Spleen (tissue), 11 donors: ENCODE measurements at regions not wholly inside any gene's neighbourhood (a gene's known extent, or its start where the extent isn't known, plus 50 kb on each side); places are given as distances from the start of the nearest gene placed in this dataset.

Experiments
- DNase-seq: peaks from one replicate; pipeline ENCODE4 v3.0.0-alpha.2; 2020
- H3K27ac ChIP-seq, 8 donors: fragments of 200-600 bp; sonication (generic) in 7 of 8; 1 replicate in 4 of 8; 2 replicates in 4 of 8; pipeline versions ENCODE4 v1.5.0 to v1.8.0; 2016 to 2021; ENCODE audit warnings: inconsistent platforms in 4 of 8, mild to moderate bottlenecking in 4 of 8, moderate library complexity in 1 of 8
- H3K27me3 ChIP-seq, 7 donors: fragments of 200-600 bp; sonication (generic) in 6 of 7; replicated peaks in 1 of 7; 1 replicate in 4 of 7; 2 replicates in 3 of 7; pipeline versions ENCODE4 v1.5.0 to v1.8.0; 2016 to 2021; ENCODE audit warnings: inconsistent platforms in 3 of 7, mild to moderate bottlenecking in 1 of 7
- H3K36me3 ChIP-seq, 6 donors: fragments of 200-600 bp; sonication (generic) in 5 of 6; 1 replicate in 4 of 6; 2 replicates in 2 of 6; pipeline versions ENCODE4 v1.5.0 to v1.8.0; 2016 to 2021; ENCODE audit warnings: inconsistent platforms in 2 of 6
- H3K4me1 ChIP-seq, 6 donors: fragments of 200-600 bp; sonication (generic) in 5 of 6; 1 replicate in 3 of 6; 2 replicates in 3 of 6; pipeline versions ENCODE4 v1.5.0 to v1.8.0; 2016 to 2021; ENCODE audit warnings: inconsistent platforms in 3 of 6
- H3K4me3 ChIP-seq, 8 donors: fragments of 200-600 bp; sonication (generic) in 7 of 8; 1 replicate in 4 of 8; 2 replicates in 4 of 8; pipeline versions ENCODE4 v1.5.0 to v1.8.0; 2016 to 2021; ENCODE audit warnings: inconsistent platforms in 4 of 8, mild to moderate bottlenecking in 4 of 8, moderate library complexity in 2 of 8
- H3K9me3 ChIP-seq, 8 donors: fragments of 200-600 bp; sonication (generic) in 7 of 8; 1 replicate in 4 of 8; 2 replicates in 4 of 8; pipeline versions ENCODE4 v1.5.0 to v1.8.0; 2016 to 2021; ENCODE audit warnings: inconsistent platforms in 4 of 8
- POLR2A ChIP-seq, 3 donors: fragments of 450-650 bp; IDR thresholded peaks; one replicate each; pipeline ENCODE4 v1.5.1; 2017; ENCODE audit warnings: antibody characterized with exemption in 3 of 3, mild to moderate bottlenecking in 1 of 3
- POLR2AphosphoS5 ChIP-seq, 3 donors: sonication (generic); formaldehyde crosslinking; IDR thresholded peaks; one replicate each; pipeline ENCODE4 v1.5.1; 2017; ENCODE audit warnings: antibody characterized with exemption in 3 of 3
- WGBS, 5 donors: extraction: QIAGEN DNeasy Blood & Tissue Kit in 3 of 5; methylation state at CpG; one replicate each; pipeline versions ENCODE4 v1.1.5 to v1.1.7; 2013 to 2018; 5-methylcytosine and 5-hydroxymethylcytosine counted together
- intact Hi-C: fragments of 100-400 bp; cut with DNase I; formaldehyde crosslinking; loops from one replicate; pipeline ENCODE4 v1.15.0; 2023; ENCODE audit warnings: low total_unique reads
- TF ChIP-seq, protein P1 (sequence below), 11 experiments: fragments of 200-600 bp in 7 of 11; fragments of 450-650 bp in 4 of 11; sonication (generic) in 4 of 11; IDR thresholded peaks in 8 of 11; conservative IDR thresholded peaks in 3 of 11; 1 replicate in 7 of 11; 2 replicates in 4 of 11; pipeline versions ENCODE4 v1.4.0 to v1.8.0; 2016 to 2021; ENCODE audit warnings: antibody characterized with exemption in 11 of 11, inconsistent platforms in 4 of 11, mild to moderate bottlenecking in 1 of 11
- donor health status: healthy with polysubstance abuse.
- donor health status: DM: no; HTN: no; CAD: no; lungs with moderate emphysema.
- donor health status: DM: no; HTN: no; CAD: no.
- donor health status: Bipolar disorder and iron deficiency.
- donor health status: healthy.
- donor health status: DM: no; HTN: no; CAD: no.
- donor health status: DM: yes; HTN: yes; CAD: no.

DNA sequence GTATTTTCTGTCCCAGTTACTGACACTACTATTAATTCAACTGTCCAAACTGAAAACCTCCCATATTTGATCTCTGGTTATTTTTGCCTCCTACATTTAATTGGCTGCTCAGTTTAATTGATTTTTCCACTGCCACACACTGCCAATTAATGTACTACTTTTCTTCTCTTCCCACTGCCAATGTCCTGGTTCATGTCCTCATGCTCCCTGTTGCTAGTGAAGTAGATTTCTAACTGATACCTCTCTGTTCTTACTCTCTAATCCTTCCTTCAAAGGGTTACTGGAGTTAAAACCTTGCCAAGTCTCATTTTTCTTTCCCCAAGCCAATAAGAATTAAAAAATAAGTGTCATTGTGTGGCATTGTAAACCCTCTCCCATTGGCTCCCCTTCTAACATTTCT is 440.6 kb upstream of the JAG1 start:
- H3K9me3 ChIP-seq, result no peaks in the 10 kb centered on the region
- H3K36me3 ChIP-seq, result no peaks in the 10 kb centered on the region
- peaks cover 0 to 10% (median 0%) of the 10 kb centered on the region in 6 donors for H3K4me1 ChIP-seq
- H3K27ac ChIP-seq, result peak overlapping the region in 5 of 8 donors; percentile 21 to 41 (median 32)
- no peaks in the 10 kb centered on the region for H3K27me3 ChIP-seq
- H3K4me3 ChIP-seq, result no peak overlapping the region
- intact Hi-C loops, result no loop called here
- DNase-seq, result no peak
- TF ChIP-seq POLR2AphosphoS5 (IDR thresholded peaks at IDR 0.05) (no peak), POLR2A (IDR thresholded peaks at IDR 0.05) (no peak)
- TF ChIP-seq, protein P1, sequence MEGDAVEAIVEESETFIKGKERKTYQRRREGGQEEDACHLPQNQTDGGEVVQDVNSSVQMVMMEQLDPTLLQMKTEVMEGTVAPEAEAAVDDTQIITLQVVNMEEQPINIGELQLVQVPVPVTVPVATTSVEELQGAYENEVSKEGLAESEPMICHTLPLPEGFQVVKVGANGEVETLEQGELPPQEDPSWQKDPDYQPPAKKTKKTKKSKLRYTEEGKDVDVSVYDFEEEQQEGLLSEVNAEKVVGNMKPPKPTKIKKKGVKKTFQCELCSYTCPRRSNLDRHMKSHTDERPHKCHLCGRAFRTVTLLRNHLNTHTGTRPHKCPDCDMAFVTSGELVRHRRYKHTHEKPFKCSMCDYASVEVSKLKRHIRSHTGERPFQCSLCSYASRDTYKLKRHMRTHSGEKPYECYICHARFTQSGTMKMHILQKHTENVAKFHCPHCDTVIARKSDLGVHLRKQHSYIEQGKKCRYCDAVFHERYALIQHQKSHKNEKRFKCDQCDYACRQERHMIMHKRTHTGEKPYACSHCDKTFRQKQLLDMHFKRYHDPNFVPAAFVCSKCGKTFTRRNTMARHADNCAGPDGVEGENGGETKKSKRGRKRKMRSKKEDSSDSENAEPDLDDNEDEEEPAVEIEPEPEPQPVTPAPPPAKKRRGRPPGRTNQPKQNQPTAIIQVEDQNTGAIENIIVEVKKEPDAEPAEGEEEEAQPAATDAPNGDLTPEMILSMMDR (IDR thresholded peaks at IDR 0.05 in 8 of 11, conservative IDR thresholded peaks at IDR 0.05 in 3 of 11), result no peak

GRCh38 chr20:11117808-11118528 is 444.2 kb upstream of the JAG1 start:
- Histone ChIP-seq H3K27me3 (no peaks in the 10 kb centered on the region), H3K27ac (no peak overlapping the region), H3K4me1 (peaks cover 0 to 10% (median 0%) of the 10 kb centered on the region in 6 donors), H3K9me3 (no peaks in the 10 kb centered on the region), H3K4me3 (no peak overlapping the region), H3K36me3 (no peaks in the 10 kb centered on the region)
- intact Hi-C loops, result no loop called here
- TF ChIP-seq POLR2AphosphoS5 (IDR thresholded peaks at IDR 0.05) (no peak), POLR2A (IDR thresholded peaks at IDR 0.05) (no peak)
- TF ChIP-seq, protein P1 (IDR thresholded peaks at IDR 0.05 in 8 of 11, conservative IDR thresholded peaks at IDR 0.05 in 3 of 11), result no peak
- DNase-seq, result no peak
- WGBS, 5 donors, result 64 to 84% (median 76%) methylated on average over 2 of the region's 2 CpGs

GRCh38 chr20:11118802-11119380 is 445.1 kb upstream of the JAG1 start:
- Histone ChIP-seq H3K27me3 (no peaks in the 10 kb centered on the region), H3K4me1 (peaks cover 0 to 7% (median 0%) of the 10 kb centered on the region in 6 donors), H3K27ac (no peak overlapping the region), H3K9me3 (no peaks in the 10 kb centered on the region), H3K4me3 (no peak overlapping the region), H3K36me3 (no peaks in the 10 kb centered on the region)
- intact Hi-C loops, result no loop called here
- TF ChIP-seq, protein P1 (IDR thresholded peaks at IDR 0.05 in 8 of 11, conservative IDR thresholded peaks at IDR 0.05 in 3 of 11), result no peak
- no peak for TF ChIP-seq POLR2AphosphoS5 (IDR thresholded peaks at IDR 0.05)
- TF ChIP-seq POLR2A (IDR thresholded peaks at IDR 0.05), result no peak
- DNase-seq, result no peak
- WGBS, 5 donors, result 71 to 83% (median 80%) methylated on average over 4 of the region's 4 CpGs

- no peak overlapping the region for H3K4me3 ChIP-seq
- WGBS, 5 donors, result 78 to 93% (median 86%) methylated on average over 3 of the region's 3 CpGs
- no peak for DNase-seq
- no peaks in the 10 kb centered on the region for H3K9me3 ChIP-seq
- intact Hi-C loops, result no loop called here
- H3K36me3 ChIP-seq, result no peaks in the 10 kb centered on the region
- H3K4me1 ChIP-seq, result peaks cover 0 to under 1% (median 0%) of the 10 kb centered on the region in 6 donors
- TF ChIP-seq POLR2A (IDR thresholded peaks at IDR 0.05), result no peak
- no peak for TF ChIP-seq POLR2AphosphoS5 (IDR thresholded peaks at IDR 0.05)
- TF ChIP-seq, protein P1 (IDR thresholded peaks at IDR 0.05 in 8 of 11, conservative IDR thresholded peaks at IDR 0.05 in 3 of 11), result no peak
- H3K27me3 ChIP-seq, result no peaks in the 10 kb centered on the region
- H3K27ac ChIP-seq, result no peak overlapping the region
These were observed 445.8 kb upstream of the JAG1 start for GRCh38 chr20:11119573-11119972.
